Activated B cell treated with CpG ODN at 0.5 μM for 24 hours (primary cell): ENCODE measurements at regions not wholly inside any gene's neighbourhood (a gene's known extent, or its start where the extent isn't known, plus 50 kb on each side); places are given as distances from the start of the nearest gene placed in this dataset.

ENCODE experiments used
- ATAC-seq: fragments of 200-7000 bp; cut with Tn5 transposase; one replicate; pipeline ENCODE4 v1.10.0; 2021; ENCODE audit warnings: low read depth, mild to moderate bottlenecking, moderate library complexity
- CTCF ChIA-PET: fragments of 350-600 bp; sonication (Branson Sonifier 250); formaldehyde crosslinking; loops from one replicate; lab custom pipeline; 2021; ENCODE audit warnings: antibody characterized with exemption; lab: Charles Lee
- POLR2A ChIA-PET: fragments of 350-600 bp; sonication (Branson Sonifier 250); formaldehyde crosslinking; loops from one replicate; lab custom pipeline; 2021; ENCODE audit warnings: antibody characterized with exemption; lab: Charles Lee
- DNase-seq: peaks from one replicate; pipeline ENCODE4 v3.0.0; 2022
- H3K27ac Mint-ChIP-seq: one replicate; pipeline ENCODE4 v1.8.0; 2020; ENCODE audit warnings: mixed read lengths
- H3K27me3 Mint-ChIP-seq: one replicate; pipeline ENCODE4 v1.8.0; 2021; ENCODE audit warnings: mixed read lengths
- H3K36me3 Mint-ChIP-seq: one replicate; pipeline ENCODE4 v1.8.0; 2021; ENCODE audit warnings: low read depth, mixed read lengths
- H3K4me1 Mint-ChIP-seq: one replicate; pipeline ENCODE4 v1.8.0; 2021; ENCODE audit warnings: mixed read lengths
- H3K4me3 Mint-ChIP-seq: one replicate; pipeline ENCODE4 v1.8.0; 2020; ENCODE audit warnings: mild to moderate bottlenecking, mixed read lengths
- H3K9me3 Mint-ChIP-seq: one replicate; pipeline ENCODE4 v1.8.0; 2020; ENCODE audit warnings: mixed read lengths
- CTCF ChIP-seq: fragments of 200-600 bp; IDR thresholded peaks from one replicate; pipeline ENCODE4 v1.8.0; 2022; ENCODE audit warnings: antibody characterized with exemption, mild to moderate bottlenecking
- intact Hi-C: fragments of 100-400 bp; cut with micrococcal nuclease; formaldehyde crosslinking; loops from one replicate; pipeline ENCODE4 v1.15.1; 2024

DNA sequence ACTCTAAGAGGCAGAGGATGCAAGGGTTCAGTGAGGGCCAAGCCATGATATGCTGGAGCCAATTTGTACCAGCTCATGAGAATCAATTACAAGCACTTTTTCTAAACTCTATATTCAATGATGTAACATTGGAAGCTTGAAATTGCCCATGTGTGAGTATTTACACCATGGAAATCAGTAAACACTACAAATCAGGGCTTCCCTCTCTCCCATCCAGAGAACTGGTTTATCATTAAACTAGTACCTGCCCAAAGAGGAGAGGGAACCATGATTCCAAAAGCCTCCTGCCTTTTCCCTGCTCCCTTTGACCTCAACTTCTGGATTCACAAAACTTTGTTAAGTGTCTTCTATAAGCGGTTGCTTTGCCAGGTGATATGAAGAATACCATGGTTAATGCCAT is 52.5 kb upstream of the BICC1 start:
- peaks cover 2% of the 10 kb centered on the region for H3K9me3 Mint-ChIP-seq
- H3K4me1 Mint-ChIP-seq: no peaks in the 10 kb centered on the region
- H3K27ac Mint-ChIP-seq: no peak overlapping the region
- H3K27me3 Mint-ChIP-seq: no peaks in the 10 kb centered on the region
- ATAC-seq (no peak), DNase-seq (no peak)
- no peak for TF ChIP-seq CTCF
- intact Hi-C loops: no loop called here
- ChIA-PET CTCF (no interaction called here), POLR2A (no interaction called here)
- no peak overlapping the region for H3K4me3 Mint-ChIP-seq
- H3K36me3 Mint-ChIP-seq: no peaks in the 10 kb centered on the region

DNA sequence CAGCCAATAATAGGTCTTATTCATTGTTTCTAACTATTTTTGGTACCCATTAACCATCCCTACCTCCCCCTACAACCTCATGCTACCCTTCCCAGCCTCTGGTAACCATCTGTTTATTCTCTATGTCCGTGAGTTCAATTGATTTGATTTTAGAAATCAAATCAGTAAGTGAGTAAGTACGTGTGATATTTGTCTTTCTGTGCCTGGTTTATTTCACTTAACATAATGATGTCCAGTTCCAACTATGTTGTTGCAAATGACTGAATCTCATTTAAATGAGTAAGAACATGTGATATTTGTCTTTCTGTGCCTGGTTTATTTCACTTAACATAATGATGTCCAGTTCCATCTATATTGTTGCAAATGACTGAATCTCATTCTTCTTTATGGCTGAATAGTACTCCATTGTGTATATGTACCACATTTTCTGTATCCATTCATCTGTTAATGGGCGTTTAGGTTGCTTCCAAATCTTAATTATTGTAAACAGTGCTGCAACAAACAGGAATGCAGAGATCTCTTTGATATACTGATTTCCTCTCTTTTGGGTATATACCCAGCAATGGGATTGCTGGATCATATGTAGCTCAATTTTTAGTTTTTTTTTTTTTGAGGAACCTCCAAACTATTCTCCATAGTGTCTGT is 49.7 kb upstream of the BICC1 start:
- H3K27ac Mint-ChIP-seq: no peak overlapping the region
- CTCF ChIA-PET: no interaction called here
- H3K27me3 Mint-ChIP-seq: no peaks in the 10 kb centered on the region
- ATAC-seq: no peak
- TF ChIP-seq CTCF: no peak
- intact Hi-C loops: no loop called here
- H3K4me3 Mint-ChIP-seq: no peak overlapping the region
- H3K4me1 Mint-ChIP-seq: no peaks in the 10 kb centered on the region
- no peaks in the 10 kb centered on the region for H3K36me3 Mint-ChIP-seq
- H3K9me3 Mint-ChIP-seq: peaks cover 2% of the 10 kb centered on the region
- POLR2A ChIA-PET: interaction anchor here (0.5 kb wide), 1 partner anchor 709 kb away, joined by 3 read pairs; no protein-coding TSS in a partner anchor
- DNase-seq: no peak
